Endodermal cell (in vitro differentiated cells): ENCODE measurements at regions not wholly inside any gene's neighbourhood (a gene's known extent, or its start where the extent isn't known, plus 50 kb on each side); places are given as distances from the start of the nearest gene placed in this dataset.
"Not testable (repeated sequence)": the region's sequence is repeated elsewhere in the genome, so short reads cannot be mapped to it uniquely, and the experiment has no call there.

ENCODE experiments used
- DNase-seq: peaks from one replicate; pipeline ENCODE4 v3.0.0-alpha.2; 2017
- H3K27ac ChIP-seq: 2 replicates; pipeline ENCODE4 v1.5.1; 2013; ENCODE audit warnings: mild to moderate bottlenecking, low read depth, low read length, moderate library complexity
- H3K27me3 ChIP-seq: 2 replicates; pipeline ENCODE4 v1.6.1; 2013; ENCODE audit warnings: mild to moderate bottlenecking, low read length, moderate library complexity; ENCODE audit not compliant: insufficient read depth, control insufficient read depth, poor library complexity, severe bottlenecking
- H3K36me3 ChIP-seq: 2 replicates; pipeline ENCODE4 v1.7.0; 2013; ENCODE audit warnings: mild to moderate bottlenecking, low read length, moderate library complexity; ENCODE audit not compliant: control insufficient read depth, insufficient read depth
- H3K4me1 ChIP-seq: one replicate; pipeline ENCODE4 v1.7.0; 2013; ENCODE audit warnings: low read length; ENCODE audit not compliant: control insufficient read depth, insufficient read depth
- H3K4me3 ChIP-seq: 2 replicates; pipeline ENCODE4 v1.5.1; 2013; ENCODE audit warnings: mild to moderate bottlenecking, low read length, moderate library complexity
- H3K9ac ChIP-seq: 2 replicates; pipeline ENCODE4 v1.6.1; 2013; ENCODE audit warnings: mild to moderate bottlenecking, low read length, moderate library complexity; ENCODE audit not compliant: poor library complexity, severe bottlenecking; ENCODE audit errors: extremely low read depth
- H3K9me3 ChIP-seq: 2 replicates; pipeline ENCODE4 v1.6.1; 2013; ENCODE audit warnings: mild to moderate bottlenecking, low read length, moderate library complexity; ENCODE audit not compliant: control insufficient read depth
- H3K27ac Mint-ChIP-seq: 2 replicates; pipeline ENCODE4 v1.8.0; 2020; ENCODE audit warnings: mixed read lengths
- H3K27me3 Mint-ChIP-seq: 2 replicates; pipeline ENCODE4 v1.8.0; 2021; ENCODE audit warnings: mild to moderate bottlenecking, mixed read lengths; ENCODE audit not compliant: insufficient read depth
- H3K36me3 Mint-ChIP-seq: 2 replicates; pipeline ENCODE4 v1.8.0; 2020; ENCODE audit warnings: low read depth, mixed read lengths
- H3K4me1 Mint-ChIP-seq: 2 replicates; pipeline ENCODE4 v1.8.0; 2020; ENCODE audit warnings: mixed read lengths
- H3K4me3 Mint-ChIP-seq: 2 replicates; pipeline ENCODE4 v1.8.0; 2020; ENCODE audit warnings: mild to moderate bottlenecking, moderate library complexity, mixed read lengths
- H3K9me3 Mint-ChIP-seq: 2 replicates; pipeline ENCODE4 v1.8.0; 2020; ENCODE audit warnings: mild to moderate bottlenecking, mixed read lengths
- WGBS, 2 experiments: methylation state at CpG; one replicate each; pipeline versions ENCODE4 v1.1.5 to v1.1.7; 2013; ENCODE audit warnings: missing lambda C conversion rate in 2 of 2, mixed read lengths in 1 of 2; ENCODE audit not compliant: insufficient coverage in 1 of 2, insufficient read length in 1 of 2; 5-methylcytosine and 5-hydroxymethylcytosine counted together
- TF ChIP-seq, protein P1 (sequence below): fragments of 200-600 bp; sonication (generic); conservative IDR thresholded peaks from 2 replicates; pipeline ENCODE4 v1.5.0; 2021; ENCODE audit warnings: antibody characterized with exemption, mild to moderate bottlenecking

DNA sequence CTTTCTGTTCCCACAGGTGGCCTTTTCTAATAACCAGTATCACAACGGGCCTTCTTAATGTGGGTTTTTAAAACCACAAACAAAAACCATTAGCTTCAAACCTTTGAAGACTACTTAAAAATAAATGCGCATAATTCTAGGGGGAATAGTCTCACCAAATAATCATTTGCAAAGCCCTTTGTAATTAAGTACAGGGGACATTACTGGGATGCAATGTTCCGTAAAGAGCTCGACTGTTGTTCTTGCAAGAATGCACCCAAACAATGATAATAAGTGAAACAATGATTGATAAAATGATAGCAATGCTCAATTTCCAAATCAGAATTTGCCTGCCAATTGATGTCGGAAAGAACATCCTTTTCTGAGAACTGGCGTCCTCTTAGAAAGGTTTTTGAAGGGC, 589.1 kb upstream of the ADARB2 start:
- no peak overlapping the region for H3K9ac ChIP-seq
- H3K4me3 ChIP-seq, result no peak overlapping the region
- H3K27ac Mint-ChIP-seq, result no peak overlapping the region
- no peaks in the 10 kb centered on the region for H3K9me3 Mint-ChIP-seq
- no peak overlapping the region for H3K27ac ChIP-seq
- no peaks in the 10 kb centered on the region for H3K9me3 ChIP-seq
- H3K27me3 Mint-ChIP-seq, result no peaks in the 10 kb centered on the region
- H3K36me3 ChIP-seq, result no peaks in the 10 kb centered on the region
- DNase-seq, result no peak
- H3K4me3 Mint-ChIP-seq, result no peak overlapping the region
- no peaks in the 10 kb centered on the region for H3K4me1 ChIP-seq
- 85 to 100% methylated on average over 2 to 6 of the region's 6 CpGs for WGBS, 2 experiments
- no peaks in the 10 kb centered on the region for H3K27me3 ChIP-seq
- TF ChIP-seq, protein P1, sequence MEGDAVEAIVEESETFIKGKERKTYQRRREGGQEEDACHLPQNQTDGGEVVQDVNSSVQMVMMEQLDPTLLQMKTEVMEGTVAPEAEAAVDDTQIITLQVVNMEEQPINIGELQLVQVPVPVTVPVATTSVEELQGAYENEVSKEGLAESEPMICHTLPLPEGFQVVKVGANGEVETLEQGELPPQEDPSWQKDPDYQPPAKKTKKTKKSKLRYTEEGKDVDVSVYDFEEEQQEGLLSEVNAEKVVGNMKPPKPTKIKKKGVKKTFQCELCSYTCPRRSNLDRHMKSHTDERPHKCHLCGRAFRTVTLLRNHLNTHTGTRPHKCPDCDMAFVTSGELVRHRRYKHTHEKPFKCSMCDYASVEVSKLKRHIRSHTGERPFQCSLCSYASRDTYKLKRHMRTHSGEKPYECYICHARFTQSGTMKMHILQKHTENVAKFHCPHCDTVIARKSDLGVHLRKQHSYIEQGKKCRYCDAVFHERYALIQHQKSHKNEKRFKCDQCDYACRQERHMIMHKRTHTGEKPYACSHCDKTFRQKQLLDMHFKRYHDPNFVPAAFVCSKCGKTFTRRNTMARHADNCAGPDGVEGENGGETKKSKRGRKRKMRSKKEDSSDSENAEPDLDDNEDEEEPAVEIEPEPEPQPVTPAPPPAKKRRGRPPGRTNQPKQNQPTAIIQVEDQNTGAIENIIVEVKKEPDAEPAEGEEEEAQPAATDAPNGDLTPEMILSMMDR, result no peak
- no peaks in the 10 kb centered on the region for H3K36me3 Mint-ChIP-seq
- H3K4me1 Mint-ChIP-seq, result no peaks in the 10 kb centered on the region

DNA sequence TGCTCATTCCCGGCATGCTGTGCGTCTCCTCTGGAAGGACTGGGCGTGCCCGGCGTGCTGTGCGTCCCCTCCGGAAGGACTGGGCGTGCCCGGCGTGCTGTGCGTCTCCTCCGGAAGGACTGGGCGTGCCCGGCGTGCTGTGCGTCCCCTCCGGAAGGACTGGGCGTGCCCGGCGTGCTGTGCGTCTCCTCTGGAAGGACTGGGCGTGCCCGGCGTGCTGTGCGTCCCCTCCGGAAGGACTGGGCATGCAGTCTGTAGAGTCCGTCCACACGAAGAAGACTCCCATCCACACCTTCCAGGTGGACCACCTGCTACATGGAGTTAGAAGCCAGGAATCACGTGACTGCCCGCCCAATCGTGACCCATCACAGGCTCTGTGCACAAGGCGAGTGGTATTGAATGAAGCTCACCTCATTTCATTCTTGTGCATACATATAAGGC, 577.7 kb upstream of the ADARB2 start:
- H3K9me3 Mint-ChIP-seq, H3K36me3 ChIP-seq, DNase-seq, H3K4me3 Mint-ChIP-seq, H3K36me3 Mint-ChIP-seq, H3K27ac Mint-ChIP-seq, H3K9ac ChIP-seq, H3K4me1 Mint-ChIP-seq, H3K27me3 Mint-ChIP-seq, H3K9me3 ChIP-seq, H3K27me3 ChIP-seq, H3K4me3 ChIP-seq, H3K4me1 ChIP-seq, H3K27ac ChIP-seq: not testable (repeated sequence)
- WGBS, 2 experiments, result 94 to 98% methylated on average over 6 to 32 of the region's 32 CpGs

DNA sequence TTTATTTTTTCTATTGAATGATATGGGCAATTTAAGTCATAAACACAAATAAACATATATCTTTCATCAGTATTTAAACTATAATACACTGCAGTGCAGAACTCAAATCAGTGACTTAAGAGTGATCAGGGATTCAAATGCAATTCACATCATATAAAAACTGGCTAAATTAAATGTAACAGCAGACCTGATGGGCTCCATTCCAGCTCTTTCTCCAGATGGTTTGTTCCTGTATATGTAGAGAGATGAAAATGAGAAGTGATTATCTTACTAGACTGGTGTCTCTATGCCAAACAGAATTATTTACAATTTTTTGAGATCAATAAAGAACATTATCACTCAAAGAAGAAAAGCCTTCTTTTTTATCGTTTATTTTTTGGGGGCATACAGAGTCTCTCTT, 568.8 kb upstream of the ADARB2 start:
- H3K27me3 ChIP-seq, result no peaks in the 10 kb centered on the region
- DNase-seq, result no peak
- no peaks in the 10 kb centered on the region for H3K9me3 Mint-ChIP-seq
- H3K4me1 Mint-ChIP-seq, result no peaks in the 10 kb centered on the region
- H3K4me1 ChIP-seq, result no peaks in the 10 kb centered on the region
- H3K27ac ChIP-seq, result no peak overlapping the region
- no peak overlapping the region for H3K9ac ChIP-seq
- no peak overlapping the region for H3K27ac Mint-ChIP-seq
- H3K4me3 ChIP-seq, result no peak overlapping the region
- WGBS, 2 experiments, result 88 to 100% methylated on average over 1 of the region's 1 CpG
- no peaks in the 10 kb centered on the region for H3K36me3 Mint-ChIP-seq
- TF ChIP-seq, protein P1, result no peak
- H3K36me3 ChIP-seq, result no peaks in the 10 kb centered on the region
- H3K27me3 Mint-ChIP-seq, result no peaks in the 10 kb centered on the region
- H3K9me3 ChIP-seq, result no peaks in the 10 kb centered on the region
- no peak overlapping the region for H3K4me3 Mint-ChIP-seq

DNA sequence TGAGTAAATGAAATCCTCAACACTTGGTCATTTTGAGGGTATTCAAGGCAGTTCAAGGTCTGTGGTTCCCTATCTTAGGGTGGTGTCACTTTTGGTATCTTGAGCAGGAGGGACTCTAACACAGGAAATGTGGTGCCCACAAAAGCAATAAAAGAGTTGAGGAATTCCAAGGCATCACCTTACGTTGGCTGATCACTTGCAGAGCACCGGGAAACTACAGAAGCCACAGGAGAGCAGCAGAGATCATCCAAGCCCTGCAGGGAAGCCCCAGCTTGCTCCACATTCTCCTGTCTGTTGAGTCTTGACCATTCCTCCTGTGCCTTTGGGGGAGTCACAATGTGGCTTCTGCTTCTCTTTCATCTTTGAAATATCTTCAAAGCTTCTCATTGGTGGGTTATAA, 565.8 kb upstream of the ADARB2 start:
- H3K4me3 Mint-ChIP-seq, result no peak overlapping the region
- no peak overlapping the region for H3K27ac Mint-ChIP-seq
- no peaks in the 10 kb centered on the region for H3K27me3 Mint-ChIP-seq
- WGBS, 2 experiments, result 75 to 81% methylated on average over 2 of the region's 2 CpGs
- H3K9me3 Mint-ChIP-seq, result no peaks in the 10 kb centered on the region
- Histone ChIP-seq H3K9me3 (no peaks in the 10 kb centered on the region), H3K27me3 (no peaks in the 10 kb centered on the region), H3K4me1 (no peaks in the 10 kb centered on the region), H3K27ac (no peak overlapping the region), H3K36me3 (no peaks in the 10 kb centered on the region), H3K9ac (no peak overlapping the region), H3K4me3 (no peak overlapping the region)
- no peak for DNase-seq
- TF ChIP-seq, protein P1, result no peak
- H3K4me1 Mint-ChIP-seq, result no peaks in the 10 kb centered on the region
- H3K36me3 Mint-ChIP-seq, result no peaks in the 10 kb centered on the region
